ENCODE measurements at regions not wholly inside any gene's neighbourhood (a gene's known extent, or its start where the extent isn't known, plus 50 kb on each side); places are given as distances from the start of the nearest gene placed in this dataset.

GRCh38 chr1:37085393-37085792, 51.1 kb upstream of the GRIK3 start:
- no peak overlapping the region for H3K4me3 Mint-ChIP-seq
- H3K27me3 Mint-ChIP-seq: peaks cover 8% of the 10 kb centered on the region
- no peaks in the 10 kb centered on the region for H3K9me3 Mint-ChIP-seq
- H3K4me1 Mint-ChIP-seq: no peaks in the 10 kb centered on the region
- H3K27ac Mint-ChIP-seq: no peak overlapping the region
- H3K36me3 Mint-ChIP-seq: no peaks in the 10 kb centered on the region

- Mint-ChIP-seq H3K36me3 (no peaks in the 10 kb centered on the region), H3K9me3 (no peaks in the 10 kb centered on the region), H3K4me3 (no peak overlapping the region), H3K27ac (no peak overlapping the region), H3K4me1 (no peaks in the 10 kb centered on the region), H3K27me3 (peaks cover 11% of the 10 kb centered on the region)
These were observed 55.4 kb upstream of the GRIK3 start for GRCh38 chr1:37089750-37090149.

GRCh38 chr1:37090671-37091070, 56.4 kb upstream of the GRIK3 start:
- no peaks in the 10 kb centered on the region for H3K36me3 Mint-ChIP-seq
- no peaks in the 10 kb centered on the region for H3K4me1 Mint-ChIP-seq
- no peaks in the 10 kb centered on the region for H3K9me3 Mint-ChIP-seq

GRCh38 chr1:37092937-37093336, 58.6 kb upstream of the GRIK3 start:
- no peaks in the 10 kb centered on the region for H3K9me3 Mint-ChIP-seq
- H3K36me3 Mint-ChIP-seq: no peaks in the 10 kb centered on the region
- H3K27ac Mint-ChIP-seq: no peak overlapping the region
- no peaks in the 10 kb centered on the region for H3K4me1 Mint-ChIP-seq
- H3K4me3 Mint-ChIP-seq: no peak overlapping the region
- peaks cover 8% of the 10 kb centered on the region for H3K27me3 Mint-ChIP-seq

More at GRCh38 chr1:37090671-37091070, 56.4 kb upstream of the GRIK3 start:
- no peak overlapping the region for H3K27ac Mint-ChIP-seq
- no peak overlapping the region for H3K4me3 Mint-ChIP-seq
- peaks cover 11% of the 10 kb centered on the region for H3K27me3 Mint-ChIP-seq

- no peaks in the 10 kb centered on the region for H3K9me3 Mint-ChIP-seq
- peaks cover 8% of the 10 kb centered on the region for H3K27me3 Mint-ChIP-seq
- H3K27ac Mint-ChIP-seq: no peak overlapping the region
- no peaks in the 10 kb centered on the region for H3K36me3 Mint-ChIP-seq
- no peak overlapping the region for H3K4me3 Mint-ChIP-seq
- no peaks in the 10 kb centered on the region for H3K4me1 Mint-ChIP-seq
These were observed 60.0 kb upstream of the GRIK3 start for GRCh38 chr1:37094302-37094701.

GRCh38 chr1:37096523-37096922, 62.2 kb upstream of the GRIK3 start:
- no peak overlapping the region for H3K4me3 Mint-ChIP-seq
- H3K36me3 Mint-ChIP-seq: no peaks in the 10 kb centered on the region
- no peaks in the 10 kb centered on the region for H3K4me1 Mint-ChIP-seq
- no peak overlapping the region for H3K27ac Mint-ChIP-seq
- H3K27me3 Mint-ChIP-seq: peaks cover 5% of the 10 kb centered on the region
- no peaks in the 10 kb centered on the region for H3K9me3 Mint-ChIP-seq

- no peak overlapping the region for H3K4me3 Mint-ChIP-seq
- no peak overlapping the region for H3K27ac Mint-ChIP-seq
- no peaks in the 10 kb centered on the region for H3K9me3 Mint-ChIP-seq
- no peaks in the 10 kb centered on the region for H3K4me1 Mint-ChIP-seq
- H3K27me3 Mint-ChIP-seq: no peaks in the 10 kb centered on the region
- no peaks in the 10 kb centered on the region for H3K36me3 Mint-ChIP-seq
These were observed 63.4 kb upstream of the GRIK3 start for GRCh38 chr1:37097731-37098130.

- no peak overlapping the region for H3K4me3 Mint-ChIP-seq
- H3K9me3 Mint-ChIP-seq: no peaks in the 10 kb centered on the region
- no peak overlapping the region for H3K27ac Mint-ChIP-seq
- H3K36me3 Mint-ChIP-seq: no peaks in the 10 kb centered on the region
- no peaks in the 10 kb centered on the region for H3K27me3 Mint-ChIP-seq
- no peaks in the 10 kb centered on the region for H3K4me1 Mint-ChIP-seq
These were observed 63.9 kb upstream of the GRIK3 start for GRCh38 chr1:37098237-37098636.

GRCh38 chr1:37100310-37100709, 66.0 kb upstream of the GRIK3 start:
- no peaks in the 10 kb centered on the region for H3K4me1 Mint-ChIP-seq
- no peak overlapping the region for H3K27ac Mint-ChIP-seq
- H3K4me3 Mint-ChIP-seq: no peak overlapping the region
- H3K27me3 Mint-ChIP-seq: no peaks in the 10 kb centered on the region
- H3K36me3 Mint-ChIP-seq: no peaks in the 10 kb centered on the region
- no peaks in the 10 kb centered on the region for H3K9me3 Mint-ChIP-seq

- Mint-ChIP-seq H3K27me3 (peaks cover 3% of the 10 kb centered on the region), H3K27ac (no peak overlapping the region), H3K9me3 (no peaks in the 10 kb centered on the region), H3K4me3 (no peak overlapping the region), H3K36me3 (no peaks in the 10 kb centered on the region), H3K4me1 (no peaks in the 10 kb centered on the region)
These were observed 68.5 kb upstream of the GRIK3 start for GRCh38 chr1:37102656-37103382.

- Mint-ChIP-seq H3K27ac (no peak overlapping the region), H3K9me3 (no peaks in the 10 kb centered on the region), H3K4me1 (no peaks in the 10 kb centered on the region), H3K4me3 (no peak overlapping the region), H3K27me3 (peaks cover 6% of the 10 kb centered on the region), H3K36me3 (no peaks in the 10 kb centered on the region)
These were observed 71.6 kb upstream of the GRIK3 start for GRCh38 chr1:37105911-37106310.

- Mint-ChIP-seq H3K4me1 (no peaks in the 10 kb centered on the region), H3K4me3 (no peak overlapping the region), H3K27me3 (peaks cover 6% of the 10 kb centered on the region), H3K27ac (no peak overlapping the region), H3K9me3 (no peaks in the 10 kb centered on the region), H3K36me3 (no peaks in the 10 kb centered on the region)
These were observed 73.0 kb upstream of the GRIK3 start for GRCh38 chr1:37107153-37107907.

- H3K27me3 Mint-ChIP-seq: peaks cover 6% of the 10 kb centered on the region
- H3K4me3 Mint-ChIP-seq: no peak overlapping the region
- no peaks in the 10 kb centered on the region for H3K4me1 Mint-ChIP-seq
These were observed 74.4 kb upstream of the GRIK3 start for GRCh38 chr1:37108596-37109188.

GRCh38 chr1:37112430-37112829, 78.1 kb upstream of the GRIK3 start:
- Mint-ChIP-seq H3K36me3 (no peaks in the 10 kb centered on the region), H3K4me1 (no peaks in the 10 kb centered on the region), H3K27me3 (peaks cover 4% of the 10 kb centered on the region), H3K4me3 (no peak overlapping the region), H3K9me3 (no peaks in the 10 kb centered on the region), H3K27ac (no peak overlapping the region)

More at GRCh38 chr1:37108596-37109188, 74.4 kb upstream of the GRIK3 start:
- H3K9me3 Mint-ChIP-seq: no peaks in the 10 kb centered on the region
- H3K27ac Mint-ChIP-seq: no peak overlapping the region
- no peaks in the 10 kb centered on the region for H3K36me3 Mint-ChIP-seq

- peaks cover 8% of the 10 kb centered on the region for H3K27me3 Mint-ChIP-seq
These were observed 79.1 kb upstream of the GRIK3 start for GRCh38 chr1:37113285-37113997.

More at GRCh38 chr1:37113285-37113997, 79.1 kb upstream of the GRIK3 start:
- no peaks in the 10 kb centered on the region for H3K9me3 Mint-ChIP-seq
- no peaks in the 10 kb centered on the region for H3K4me1 Mint-ChIP-seq
- H3K27ac Mint-ChIP-seq: no peak overlapping the region
- no peak overlapping the region for H3K4me3 Mint-ChIP-seq
- H3K36me3 Mint-ChIP-seq: no peaks in the 10 kb centered on the region
